Activated CD4-positive, alpha-beta T cell treated with anti-CD3 and anti-CD28 coated beads for 36 hours (primary cell): ENCODE measurements at regions not wholly inside any gene's neighbourhood (a gene's known extent, or its start where the extent isn't known, plus 50 kb on each side); places are given as distances from the start of the nearest gene placed in this dataset.

Experiments
- ATAC-seq: fragments of 200-7000 bp; cut with Tn5 transposase; one replicate; pipeline ENCODE4 v1.10.0; 2021; ENCODE audit warnings: mild to moderate bottlenecking, moderate library complexity
- CTCF ChIA-PET: fragments of 350-600 bp; sonication (Branson Sonifier 250); formaldehyde crosslinking; loops from one replicate; lab custom pipeline; 2021; ENCODE audit warnings: antibody characterized with exemption; lab: Charles Lee
- POLR2A ChIA-PET: fragments of 350-600 bp; sonication (Branson Sonifier 250); formaldehyde crosslinking; loops from one replicate; lab custom pipeline; 2021; ENCODE audit warnings: antibody characterized with exemption, inconsistent platforms; lab: Charles Lee
- DNase-seq: peaks from one replicate; pipeline ENCODE4 v3.0.0-alpha.2; 2020
- H3K27ac Mint-ChIP-seq: one replicate; pipeline ENCODE4 v1.8.0; 2021; ENCODE audit warnings: mixed read lengths
- H3K27me3 Mint-ChIP-seq: one replicate; pipeline ENCODE4 v1.8.0; 2021; ENCODE audit warnings: mixed read lengths
- H3K36me3 Mint-ChIP-seq: one replicate; pipeline ENCODE4 v1.8.0; 2021; ENCODE audit warnings: low read depth, mixed read lengths
- H3K4me1 Mint-ChIP-seq: one replicate; pipeline ENCODE4 v1.8.0; 2021; ENCODE audit warnings: mixed read lengths
- H3K4me3 Mint-ChIP-seq: one replicate; pipeline ENCODE4 v1.8.0; 2021; ENCODE audit warnings: mild to moderate bottlenecking, moderate library complexity, mixed read lengths
- H3K9me3 Mint-ChIP-seq: one replicate; pipeline ENCODE4 v1.8.0; 2021; ENCODE audit warnings: low read depth, mixed read lengths
- intact Hi-C, 2 experiments: fragments of 100-400 bp; cut with DNase I in 1 of 2; cut with micrococcal nuclease in 1 of 2; formaldehyde crosslinking; loops; one replicate each; pipeline versions ENCODE4 v1.14.2 to v1.15.1; 2022 to 2024; cut with DNase I, micrococcal nuclease

- no peaks in the 10 kb centered on the region for H3K27me3 Mint-ChIP-seq
- no peak overlapping the region for H3K4me3 Mint-ChIP-seq
- DNase-seq = no peak
Measured at GRCh38 chrX:9301836-9302235, 163.0 kb upstream of the TBL1X start.

GRCh38 chrX:9302381-9302780 is 162.5 kb upstream of the TBL1X start:
- Mint-ChIP-seq H3K36me3 (no peaks in the 10 kb centered on the region), H3K27me3 (no peaks in the 10 kb centered on the region), H3K27ac (no peak overlapping the region), H3K9me3 (no peaks in the 10 kb centered on the region), H3K4me3 (no peak overlapping the region), H3K4me1 (no peaks in the 10 kb centered on the region)
- DNase-seq = no peak
- intact Hi-C loops = no loop called here
- ATAC-seq = no peak
- POLR2A ChIA-PET = no interaction called here
- CTCF ChIA-PET = no interaction called here

More at GRCh38 chrX:9301836-9302235, 163.0 kb upstream of the TBL1X start:
- no peaks in the 10 kb centered on the region for H3K4me1 Mint-ChIP-seq
- H3K27ac Mint-ChIP-seq = no peak overlapping the region
- no peaks in the 10 kb centered on the region for H3K36me3 Mint-ChIP-seq
- no peaks in the 10 kb centered on the region for H3K9me3 Mint-ChIP-seq
- POLR2A ChIA-PET = no interaction called here
- no peak for ATAC-seq
- CTCF ChIA-PET = no interaction called here
- intact Hi-C loops = no loop called here

GRCh38 chrX:9308426-9308825 is 156.4 kb upstream of the TBL1X start:
- no peak overlapping the region for H3K4me3 Mint-ChIP-seq
- intact Hi-C loops = no loop called here
- no peaks in the 10 kb centered on the region for H3K27me3 Mint-ChIP-seq
- H3K9me3 Mint-ChIP-seq = no peaks in the 10 kb centered on the region
- no peak overlapping the region for H3K27ac Mint-ChIP-seq
- H3K4me1 Mint-ChIP-seq = peaks cover 3% of the 10 kb centered on the region
- H3K36me3 Mint-ChIP-seq = no peaks in the 10 kb centered on the region
- ATAC-seq (no peak), DNase-seq (no peak)
- ChIA-PET POLR2A (no interaction called here), CTCF (interaction anchor here (2.0 kb wide), 1 partner anchor 10 kb away, joined by 5 read pairs; no protein-coding TSS in a partner anchor)

GRCh38 chrX:9310616-9311015 is 154.2 kb upstream of the TBL1X start:
- no peak overlapping the region for H3K27ac Mint-ChIP-seq
- H3K4me3 Mint-ChIP-seq = no peak overlapping the region
- intact Hi-C loops = no loop called here
- peaks cover 6% of the 10 kb centered on the region for H3K4me1 Mint-ChIP-seq
- ChIA-PET POLR2A (no interaction called here), CTCF (no interaction called here)
- H3K9me3 Mint-ChIP-seq = no peaks in the 10 kb centered on the region
- ATAC-seq = no peak
- H3K27me3 Mint-ChIP-seq = no peaks in the 10 kb centered on the region
- no peaks in the 10 kb centered on the region for H3K36me3 Mint-ChIP-seq
- no peak for DNase-seq

GRCh38 chrX:9311421-9312160 is 153.3 kb upstream of the TBL1X start:
- no peak overlapping the region for H3K4me3 Mint-ChIP-seq
- no peak for DNase-seq
- intact Hi-C loops = loop anchor here in 1 of 2 experiments (2.0 kb wide), 1 partner anchor 341 kb away; no protein-coding TSS in a partner anchor
- no peak for ATAC-seq
- ChIA-PET POLR2A (no interaction called here), CTCF (no interaction called here)
- H3K9me3 Mint-ChIP-seq = no peaks in the 10 kb centered on the region
- H3K4me1 Mint-ChIP-seq = peaks cover 6% of the 10 kb centered on the region
- no peaks in the 10 kb centered on the region for H3K27me3 Mint-ChIP-seq
- no peaks in the 10 kb centered on the region for H3K36me3 Mint-ChIP-seq
- H3K27ac Mint-ChIP-seq = no peak overlapping the region

- H3K36me3 Mint-ChIP-seq = no peaks in the 10 kb centered on the region
- POLR2A ChIA-PET = no interaction called here
Measured at GRCh38 chrX:9312922-9313867, 151.7 kb upstream of the TBL1X start.

GRCh38 chrX:9315086-9315485 is 149.8 kb upstream of the TBL1X start:
- no peak for DNase-seq
- no peaks in the 10 kb centered on the region for H3K9me3 Mint-ChIP-seq
- intact Hi-C loops = no loop called here
- CTCF ChIA-PET = interaction anchor here (0.6 kb wide), 1 partner anchor 350 kb away, joined by 3 read pairs; no protein-coding TSS in a partner anchor
- POLR2A ChIA-PET = no interaction called here
- no peak for ATAC-seq
- no peaks in the 10 kb centered on the region for H3K36me3 Mint-ChIP-seq
- no peaks in the 10 kb centered on the region for H3K27me3 Mint-ChIP-seq
- H3K4me3 Mint-ChIP-seq = no peak overlapping the region
- H3K27ac Mint-ChIP-seq = no peak overlapping the region
- peaks cover 14% of the 10 kb centered on the region for H3K4me1 Mint-ChIP-seq

More at GRCh38 chrX:9312922-9313867, 151.7 kb upstream of the TBL1X start:
- H3K27me3 Mint-ChIP-seq = no peaks in the 10 kb centered on the region
- DNase-seq (peak; percentile 82), ATAC-seq (peak; percentile 86)
- no peak overlapping the region for H3K27ac Mint-ChIP-seq
- no peaks in the 10 kb centered on the region for H3K9me3 Mint-ChIP-seq
- CTCF ChIA-PET = interaction anchor here (0.6 to 1.1 kb wide), 9 partner anchors 10 to 364 kb away, joined by 3 to 4 read pairs (median 3); no protein-coding TSS in a partner anchor
- intact Hi-C loops = loop anchor here in 1 of 2 experiments (2.0 kb wide), 1 partner anchor 342 kb away; no protein-coding TSS in a partner anchor
- no peak overlapping the region for H3K4me3 Mint-ChIP-seq
- peaks cover 10% of the 10 kb centered on the region for H3K4me1 Mint-ChIP-seq

- Mint-ChIP-seq H3K36me3 (no peaks in the 10 kb centered on the region), H3K27ac (no peak overlapping the region), H3K27me3 (no peaks in the 10 kb centered on the region), H3K4me1 (peaks cover 14% of the 10 kb centered on the region), H3K4me3 (no peak overlapping the region), H3K9me3 (no peaks in the 10 kb centered on the region)
- ATAC-seq = no peak
- no peak for DNase-seq
- ChIA-PET POLR2A (no interaction called here), CTCF (interaction anchor here (1.0 kb wide), 1 partner anchor 17 kb away, joined by 3 read pairs; no protein-coding TSS in a partner anchor)
- intact Hi-C loops = no loop called here
Measured at GRCh38 chrX:9316096-9316495, 148.8 kb upstream of the TBL1X start.

GRCh38 chrX:9317176-9317575 is 147.7 kb upstream of the TBL1X start:
- ATAC-seq = no peak
- no peaks in the 10 kb centered on the region for H3K36me3 Mint-ChIP-seq
- ChIA-PET CTCF (interaction anchor here (1.2 kb wide), 1 partner anchor 146 kb away, joined by 3 read pairs; no protein-coding TSS in a partner anchor), POLR2A (no interaction called here)
- no peaks in the 10 kb centered on the region for H3K27me3 Mint-ChIP-seq
- H3K4me3 Mint-ChIP-seq = no peak overlapping the region
- no peaks in the 10 kb centered on the region for H3K9me3 Mint-ChIP-seq
- DNase-seq = no peak
- H3K4me1 Mint-ChIP-seq = peaks cover 14% of the 10 kb centered on the region
- intact Hi-C loops = no loop called here
- no peak overlapping the region for H3K27ac Mint-ChIP-seq

- ChIA-PET CTCF (interaction anchor here (0.6 to 1.2 kb wide), 3 partner anchors 17 to 145 kb away, joined by 3 read pairs; no protein-coding TSS in a partner anchor), POLR2A (no interaction called here)
- ATAC-seq = peak; percentile 64
- Mint-ChIP-seq H3K4me1 (peaks cover 13% of the 10 kb centered on the region), H3K36me3 (no peaks in the 10 kb centered on the region), H3K27me3 (no peaks in the 10 kb centered on the region), H3K9me3 (no peaks in the 10 kb centered on the region), H3K4me3 (no peak overlapping the region), H3K27ac (no peak overlapping the region)
- intact Hi-C loops = no loop called here
- DNase-seq = peak; percentile 18
Measured at GRCh38 chrX:9318213-9318612, 146.6 kb upstream of the TBL1X start.

- ChIA-PET POLR2A (no interaction called here), CTCF (no interaction called here)
- no peak overlapping the region for H3K4me3 Mint-ChIP-seq
- peaks cover 8% of the 10 kb centered on the region for H3K4me1 Mint-ChIP-seq
- no peak overlapping the region for H3K27ac Mint-ChIP-seq
- DNase-seq = no peak
- H3K27me3 Mint-ChIP-seq = no peaks in the 10 kb centered on the region
- ATAC-seq = no peak
- intact Hi-C loops = no loop called here
- H3K9me3 Mint-ChIP-seq = no peaks in the 10 kb centered on the region
- no peaks in the 10 kb centered on the region for H3K36me3 Mint-ChIP-seq
Measured at GRCh38 chrX:9318766-9319165, 146.1 kb upstream of the TBL1X start.
